GM19351 (cell line): ENCODE measurements at regions not wholly inside any gene's neighbourhood (a gene's known extent, or its start where the extent isn't known, plus 50 kb on each side); places are given as distances from the start of the nearest gene placed in this dataset.

ENCODE experiments used
- ATAC-seq: cut with Tn5 transposase; IDR thresholded peaks from one replicate; pipeline ENCODE4 v1.9.1; 2021; ENCODE audit warnings: mild to moderate bottlenecking, moderate library complexity; ENCODE audit not compliant: unreplicated experiment

DNA sequence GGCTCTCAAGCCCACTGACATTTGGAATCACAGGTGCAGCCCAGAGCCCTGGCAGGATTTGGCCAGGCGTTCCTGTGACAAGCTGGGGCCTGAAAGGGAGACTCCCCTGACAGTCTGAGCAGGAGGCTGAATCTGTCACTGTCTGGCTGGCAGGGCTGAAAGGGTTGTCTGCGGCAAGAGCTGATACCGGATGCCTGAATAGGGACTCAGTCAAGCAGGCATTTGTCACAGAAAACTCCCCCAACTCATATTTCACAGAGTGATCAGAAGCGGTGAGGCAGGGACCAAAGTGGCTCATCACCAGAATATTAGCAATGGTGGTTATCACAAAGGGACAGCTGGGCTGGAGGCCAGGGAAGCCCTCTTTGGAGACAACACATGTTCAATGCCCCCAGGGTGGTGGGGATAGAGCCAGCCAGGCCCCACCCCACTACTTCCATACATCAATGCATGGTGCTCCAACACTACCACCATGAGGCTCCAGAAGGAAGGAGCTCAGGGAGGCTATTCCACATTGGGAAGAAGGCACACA, 295.5 kb downstream of the DTWD2 start:
- ATAC-seq: no peak

DNA sequence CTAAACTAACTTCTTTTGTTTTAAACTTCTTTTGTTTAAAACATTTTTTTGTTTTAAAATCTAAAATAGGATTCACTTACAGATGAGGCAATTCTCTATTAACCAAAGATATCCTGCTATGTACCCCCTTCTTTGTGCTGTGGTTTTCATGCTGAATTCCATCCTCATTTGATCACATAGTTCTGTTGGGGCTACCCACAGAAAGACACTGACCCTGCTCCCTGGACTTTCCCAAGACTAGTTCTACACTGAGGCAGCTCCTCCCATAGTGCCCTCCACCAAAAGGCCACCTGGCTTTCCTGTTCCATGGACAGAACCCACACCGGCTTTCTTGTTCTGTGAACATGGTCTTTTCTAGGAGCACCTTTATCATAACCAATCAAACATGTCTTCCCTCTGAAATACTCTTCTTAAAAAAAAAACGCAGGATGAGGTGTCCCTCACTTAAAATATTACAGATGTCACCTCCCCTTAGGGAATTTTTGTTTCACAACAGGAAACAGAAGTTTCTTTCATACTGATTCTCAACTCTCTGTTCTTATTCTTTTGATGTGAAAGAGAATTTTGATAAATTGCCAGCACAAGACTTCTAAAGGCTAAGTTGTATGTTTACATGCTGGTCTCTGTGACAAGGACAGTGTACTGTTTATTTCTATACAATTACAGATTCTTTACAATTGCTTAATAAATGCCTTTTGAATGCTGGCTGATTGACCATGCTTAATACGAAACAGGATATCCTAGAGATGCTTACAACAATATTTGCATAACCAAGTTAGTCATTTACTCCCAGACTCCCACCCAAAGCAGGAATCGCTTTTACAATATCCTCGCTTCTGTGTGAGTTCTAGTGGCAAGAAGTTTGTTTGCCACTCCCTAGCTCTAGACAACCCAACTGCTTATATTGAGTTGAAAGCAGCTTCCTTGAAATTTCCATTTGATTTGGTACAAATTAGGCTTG, 300.4 kb downstream of the DTWD2 start:
- peak; percentile 42 for ATAC-seq

DNA sequence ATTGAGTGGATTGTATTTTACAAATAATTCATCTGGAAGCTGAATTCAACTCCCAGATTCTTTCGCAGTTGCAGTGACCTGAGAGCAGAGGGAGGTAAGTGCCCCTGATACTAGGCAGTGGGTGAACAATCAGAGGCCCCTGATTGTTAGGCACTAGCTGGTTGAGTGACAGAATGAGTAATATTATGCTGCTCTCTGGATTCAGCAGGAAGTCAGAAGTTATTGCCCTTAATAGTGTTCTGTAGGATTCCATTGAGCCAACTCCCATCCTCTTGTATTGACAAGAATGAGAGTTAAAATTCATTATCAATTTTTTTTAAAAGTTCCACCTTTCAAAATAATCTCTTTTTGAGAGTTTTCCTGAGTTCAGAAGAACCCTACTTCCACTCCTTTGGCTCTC, 301.2 kb downstream of the DTWD2 start:
- ATAC-seq: no peak

DNA sequence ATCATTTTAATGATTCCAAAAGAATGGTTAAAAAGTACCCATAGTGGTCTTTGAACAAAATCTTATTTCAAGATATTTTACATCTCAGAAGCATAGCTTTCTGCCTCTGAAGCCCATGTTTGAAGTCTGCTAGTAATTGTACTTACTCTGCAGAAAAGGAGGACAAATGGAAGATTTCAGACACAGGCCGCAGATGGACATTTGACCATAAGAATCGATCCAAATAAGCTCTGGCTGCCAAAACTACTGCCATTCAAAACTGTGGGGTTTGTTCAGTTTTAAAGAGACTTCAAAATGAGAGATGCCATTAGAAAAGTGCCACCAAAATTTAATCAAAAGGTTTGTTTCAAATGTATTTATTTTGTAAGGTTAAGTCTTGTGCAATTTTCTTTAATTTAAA, 306.7 kb downstream of the DTWD2 start:
- ATAC-seq: no peak

DNA sequence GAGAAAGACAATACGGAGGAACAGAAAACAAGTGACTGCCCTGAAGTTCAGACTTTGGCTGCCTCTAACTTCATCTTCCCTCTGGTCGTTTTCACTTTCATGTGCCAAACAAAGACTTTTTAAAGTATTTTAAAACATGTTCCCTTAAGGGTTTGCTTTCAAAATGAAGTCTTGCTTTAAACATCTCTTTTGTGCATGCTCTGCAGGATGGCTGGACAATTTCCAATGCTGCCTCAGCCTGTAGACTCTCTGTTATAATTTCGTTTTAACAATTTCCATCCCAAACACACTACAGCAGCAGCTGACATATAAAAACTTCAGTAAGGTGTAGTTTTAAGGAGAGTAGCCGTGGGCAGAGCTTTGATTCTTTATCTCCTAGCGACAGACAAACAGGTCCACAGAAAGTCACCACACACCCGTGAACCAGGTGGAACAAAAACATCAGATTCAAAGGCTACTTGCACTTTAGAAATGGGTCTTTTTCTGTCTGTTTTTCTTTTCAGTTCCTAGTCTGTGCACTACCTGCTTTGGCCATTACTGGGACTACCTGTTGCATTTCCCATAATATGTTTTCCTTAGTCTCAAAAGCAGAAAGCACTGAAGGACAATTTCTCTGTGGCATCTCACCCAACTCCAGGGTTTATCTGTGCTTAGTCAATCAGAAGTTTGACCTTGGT, 308.9 kb downstream of the DTWD2 start:
- peak; percentile 43 for ATAC-seq

DNA sequence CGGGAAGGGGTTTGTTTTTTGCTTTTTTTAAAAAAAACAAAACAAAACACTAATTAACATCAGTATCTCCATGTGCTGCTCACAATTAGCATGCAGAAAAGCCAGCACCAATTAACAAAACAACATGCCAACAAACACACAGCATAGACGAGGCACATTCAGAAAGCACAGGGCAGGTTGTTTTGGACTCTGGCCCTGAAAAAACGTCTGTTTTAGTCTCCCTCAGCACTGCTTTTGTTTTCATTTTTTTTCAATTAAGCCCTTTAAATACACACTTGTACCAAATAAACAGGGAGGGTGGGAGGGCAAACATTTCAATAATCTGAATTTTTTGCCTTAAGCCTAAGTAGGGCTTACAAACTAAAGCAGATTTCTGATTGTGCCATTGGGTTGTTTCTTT, 309.6 kb downstream of the DTWD2 start:
- ATAC-seq: peak; percentile 10

DNA sequence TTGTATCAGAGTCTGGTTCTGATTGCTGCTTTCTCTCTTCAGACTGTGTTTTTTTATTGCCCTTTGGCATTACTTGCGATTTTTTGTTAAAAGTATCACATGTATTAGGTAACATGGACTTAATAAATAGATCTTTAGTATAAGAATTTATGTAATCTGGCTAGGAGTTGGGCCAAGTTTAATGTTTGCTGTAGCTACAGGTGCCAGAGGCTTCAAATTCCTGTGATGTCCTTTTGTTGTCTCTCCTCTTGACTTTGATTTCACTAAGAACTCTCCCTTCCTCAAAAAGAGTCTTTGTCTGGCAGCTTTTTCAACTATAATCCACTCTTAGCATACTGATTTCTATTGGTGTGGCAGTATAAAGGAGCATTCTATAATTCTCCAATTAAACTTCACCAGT, 313.1 kb downstream of the DTWD2 start:
- ATAC-seq: no peak

DNA sequence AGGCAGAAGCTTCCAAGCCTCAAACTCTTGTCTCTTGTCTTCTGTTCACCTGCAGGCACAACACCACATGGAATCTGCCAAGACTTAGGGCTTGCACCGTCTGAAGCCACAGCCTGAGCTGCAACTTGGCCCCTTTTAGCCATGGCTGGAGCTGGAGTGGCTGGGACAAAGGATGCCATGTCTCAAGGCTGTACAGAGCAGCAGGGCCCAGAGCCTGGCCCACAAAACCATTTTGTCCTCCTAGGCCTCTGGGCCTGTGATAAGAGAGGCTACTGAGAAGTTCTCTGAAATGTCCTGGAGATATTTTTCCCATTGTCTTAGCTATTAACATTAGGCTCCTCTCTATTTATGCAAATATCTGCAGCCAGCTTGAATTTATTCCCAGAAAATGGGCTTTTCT, 330.8 kb downstream of the DTWD2 start:
- no peak for ATAC-seq

DNA sequence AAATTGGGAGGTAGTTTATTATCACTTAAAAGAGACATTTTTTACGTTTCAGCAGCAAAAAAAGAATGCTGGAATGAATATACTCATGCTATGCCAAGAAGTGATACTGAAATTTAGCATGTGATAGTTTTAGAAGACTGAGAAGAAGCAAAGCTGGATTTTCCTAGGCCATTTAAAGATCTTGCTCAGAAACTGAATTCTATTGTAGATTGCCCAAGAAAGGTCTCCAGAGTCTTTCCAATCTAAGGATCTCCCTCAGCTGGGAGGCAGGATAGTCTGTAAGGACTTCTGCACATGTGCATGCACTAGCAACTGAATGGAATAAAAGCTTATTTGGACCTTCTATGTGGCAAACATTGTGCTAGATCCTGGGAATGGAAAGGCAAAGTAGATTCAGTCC, 334.5 kb downstream of the DTWD2 start:
- ATAC-seq: no peak

DNA sequence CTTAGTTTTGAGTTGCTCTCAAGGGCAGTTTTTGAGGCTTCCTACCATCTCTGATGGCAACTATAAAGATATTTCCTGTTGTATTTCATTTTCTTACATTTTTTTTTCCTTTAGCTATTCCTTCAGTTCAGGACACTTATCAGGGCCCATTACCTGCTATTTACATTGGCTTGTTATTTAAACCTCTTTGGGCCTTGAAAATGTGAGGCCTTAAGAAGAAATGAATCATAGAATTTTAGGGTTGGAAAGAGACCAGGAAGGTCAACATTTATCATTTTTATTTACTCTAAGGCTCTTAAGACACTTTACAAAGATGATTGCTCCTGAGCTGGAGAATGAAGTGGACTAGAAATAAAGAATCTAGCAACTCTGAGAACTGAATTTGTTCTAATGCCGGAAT, 335.2 kb downstream of the DTWD2 start:
- ATAC-seq: no peak

DNA sequence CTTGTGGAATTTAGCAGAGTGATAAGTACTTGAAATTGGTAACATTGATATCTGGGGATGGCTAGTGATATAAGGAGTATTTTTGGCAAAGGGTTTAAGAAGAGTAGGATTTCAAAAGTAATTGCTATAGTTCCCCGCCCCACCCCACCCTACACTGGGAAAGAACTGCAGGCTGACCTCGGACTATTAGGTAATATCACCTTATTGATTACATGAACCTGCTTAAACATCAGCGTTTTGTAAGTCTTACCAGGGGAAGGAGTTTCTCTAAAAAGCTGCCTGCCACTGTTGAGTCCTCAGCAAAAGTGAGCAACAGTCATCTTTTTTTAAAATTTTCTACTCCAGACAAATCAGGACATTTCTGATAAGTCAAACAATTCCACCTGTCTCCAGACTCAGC, 337.3 kb downstream of the DTWD2 start:
- no peak for ATAC-seq

DNA sequence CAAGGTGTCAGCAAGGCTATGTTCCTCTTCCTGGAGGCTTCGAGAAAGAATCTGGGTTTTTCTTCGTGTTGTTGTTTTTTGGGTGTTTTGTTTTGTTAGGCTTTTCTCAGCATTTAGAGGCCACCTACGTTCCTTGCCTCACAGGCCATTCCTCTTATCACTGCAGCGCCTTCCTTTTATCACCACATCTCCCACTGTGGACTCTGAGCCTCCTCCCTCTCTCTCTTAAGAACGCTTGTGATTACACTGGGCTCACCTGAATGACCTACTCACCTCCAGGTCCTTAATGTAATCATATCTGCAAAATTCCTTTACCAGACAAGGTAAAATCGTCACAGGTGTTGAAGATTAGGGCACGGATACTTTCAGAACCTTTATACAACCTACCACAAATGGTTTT, 340.8 kb downstream of the DTWD2 start:
- ATAC-seq: no peak

DNA sequence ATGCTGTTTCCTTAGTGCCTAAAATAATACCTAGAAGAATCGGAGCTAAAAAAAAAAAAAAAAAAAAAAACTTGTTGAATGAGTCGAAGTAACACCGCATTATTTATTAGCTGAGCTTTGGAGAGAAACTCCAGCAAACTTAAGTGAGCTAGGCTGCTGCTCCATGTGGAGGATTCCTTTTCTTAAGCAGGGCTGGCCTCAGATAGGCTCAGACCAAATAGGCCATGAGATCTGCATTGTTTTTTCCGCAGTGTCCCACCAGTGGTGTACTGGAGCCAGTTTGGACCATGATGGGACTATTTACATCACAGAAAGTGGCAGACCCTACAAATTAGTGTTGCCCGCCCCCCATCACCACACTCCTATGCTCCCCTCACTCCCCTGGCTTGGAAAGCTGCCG, 341.4 kb downstream of the DTWD2 start:
- ATAC-seq: no peak

DNA sequence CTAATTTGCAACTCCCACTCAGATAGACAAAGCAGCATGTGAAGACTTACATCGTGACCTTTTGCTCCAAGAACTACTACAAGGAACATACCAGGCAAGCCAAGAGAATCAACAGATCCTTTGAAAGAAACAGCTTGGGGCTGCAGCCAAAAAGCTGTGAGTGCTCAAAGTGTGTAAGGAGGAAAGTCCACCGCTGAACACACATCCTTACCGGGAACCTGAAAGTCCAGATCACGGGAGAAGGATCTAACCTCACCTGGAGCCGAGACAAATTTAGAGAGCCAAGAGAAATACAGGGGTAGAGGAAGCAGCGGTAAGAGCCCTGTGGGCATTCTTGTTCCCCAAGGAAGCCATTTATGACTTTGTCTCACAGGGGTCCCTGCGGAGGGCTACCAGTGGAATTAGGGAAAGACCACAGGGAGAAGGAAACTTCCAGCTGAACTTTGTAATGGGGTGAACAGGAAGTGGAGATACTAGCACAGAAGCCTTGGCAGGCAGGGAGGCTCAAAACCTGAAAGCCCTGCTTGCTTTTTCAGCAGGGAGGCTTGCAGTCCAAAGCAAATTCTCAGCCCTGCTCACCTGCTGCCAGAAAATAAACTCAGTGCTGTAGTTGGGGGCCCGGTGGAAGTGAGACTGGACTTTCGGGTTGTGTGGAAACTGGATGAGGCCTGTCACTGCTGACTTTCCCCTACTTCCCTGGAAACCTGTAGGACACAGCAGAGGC, 350.2 kb downstream of the DTWD2 start:
- no peak for ATAC-seq

DNA sequence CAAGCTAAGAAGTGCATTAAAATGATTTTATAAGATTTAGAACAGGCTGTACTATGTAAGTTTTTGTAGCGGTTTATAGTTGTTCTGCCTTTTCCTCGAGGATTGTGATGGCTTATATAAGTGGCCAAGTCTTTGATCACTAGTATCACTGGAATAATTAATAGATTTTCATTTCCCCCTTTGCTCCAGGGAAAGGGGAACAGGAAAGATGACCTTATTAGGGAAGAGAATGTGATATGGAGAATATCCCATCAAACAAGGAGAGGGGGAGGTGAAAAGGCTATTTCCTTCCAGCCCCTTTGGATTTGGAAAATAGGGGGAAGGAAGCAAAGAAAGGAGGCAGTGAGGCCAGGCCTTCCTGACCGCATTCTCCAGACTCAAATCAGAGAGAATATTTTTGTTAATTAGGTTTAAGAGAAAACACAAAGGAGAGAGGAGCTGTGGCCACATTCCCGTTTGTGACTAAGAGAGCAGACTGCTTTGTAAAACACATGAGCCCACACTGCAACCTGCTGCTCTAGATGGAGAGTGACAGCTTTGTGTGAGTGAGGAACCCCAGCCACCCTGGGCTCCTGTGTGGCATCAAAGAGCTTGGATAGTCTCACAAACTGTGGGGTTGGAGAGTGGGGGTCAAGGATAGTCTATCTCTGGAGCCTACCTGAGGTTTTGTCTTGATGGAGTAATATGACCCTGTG, 359.5 kb downstream of the DTWD2 start:
- ATAC-seq: no peak

DNA sequence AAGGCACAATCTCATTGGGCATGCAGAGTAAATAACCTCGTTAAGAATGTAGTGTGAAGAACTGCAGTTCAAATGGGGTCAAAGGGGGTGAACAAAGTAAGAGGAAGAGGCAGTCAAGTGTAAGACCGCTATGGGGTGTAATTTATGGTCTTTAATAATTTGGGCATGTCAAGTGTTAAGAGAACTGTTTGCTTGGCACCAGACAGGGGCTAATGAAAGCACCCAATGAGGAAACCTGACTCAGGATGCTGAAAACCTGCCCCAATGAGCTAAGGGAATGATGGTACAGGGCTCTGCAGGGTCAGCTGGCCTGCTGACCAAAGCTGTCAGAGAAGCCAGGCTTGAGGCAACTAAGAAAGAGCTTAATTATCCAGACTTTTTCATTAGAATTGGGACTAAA, 368.1 kb downstream of the DTWD2 start:
- ATAC-seq: no peak

DNA sequence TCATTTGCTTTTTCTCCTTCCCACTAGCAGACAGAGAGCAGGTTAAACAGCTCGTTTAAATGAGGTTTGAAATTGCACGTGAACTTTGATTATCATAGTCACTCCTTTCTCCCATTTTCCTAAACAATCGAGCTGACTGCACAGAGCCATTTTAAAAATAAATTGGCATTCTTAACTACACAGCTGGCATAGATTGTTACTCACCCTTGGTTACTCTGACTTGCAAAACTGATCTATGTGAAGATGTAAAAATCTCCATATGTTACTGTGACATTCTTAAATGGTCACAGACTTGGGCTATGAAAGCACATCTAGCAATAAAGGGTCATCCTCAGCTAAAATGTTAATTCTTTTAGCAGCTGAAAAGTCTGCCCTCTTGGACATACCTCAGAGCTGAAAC, 368.5 kb downstream of the DTWD2 start:
- ATAC-seq: no peak

DNA sequence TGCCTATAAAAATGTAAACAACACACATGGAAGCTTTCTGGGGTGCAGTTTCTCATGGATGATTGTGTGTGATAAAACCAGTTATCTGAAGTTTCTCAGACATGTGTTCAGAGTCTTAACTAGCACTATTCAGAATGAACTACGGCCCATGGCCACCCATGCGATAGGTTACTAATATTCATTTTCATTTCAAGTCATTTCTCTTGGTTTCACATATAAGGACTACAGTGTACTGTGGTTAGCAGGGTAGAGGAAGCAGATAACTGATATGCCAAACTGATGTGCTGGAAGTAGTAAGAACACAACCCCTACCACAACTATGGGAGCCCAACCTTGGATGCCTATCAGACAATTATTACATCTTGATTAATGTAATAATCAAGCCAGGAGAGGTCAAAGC, 372.1 kb downstream of the DTWD2 start:
- peak; percentile 62 for ATAC-seq

DNA sequence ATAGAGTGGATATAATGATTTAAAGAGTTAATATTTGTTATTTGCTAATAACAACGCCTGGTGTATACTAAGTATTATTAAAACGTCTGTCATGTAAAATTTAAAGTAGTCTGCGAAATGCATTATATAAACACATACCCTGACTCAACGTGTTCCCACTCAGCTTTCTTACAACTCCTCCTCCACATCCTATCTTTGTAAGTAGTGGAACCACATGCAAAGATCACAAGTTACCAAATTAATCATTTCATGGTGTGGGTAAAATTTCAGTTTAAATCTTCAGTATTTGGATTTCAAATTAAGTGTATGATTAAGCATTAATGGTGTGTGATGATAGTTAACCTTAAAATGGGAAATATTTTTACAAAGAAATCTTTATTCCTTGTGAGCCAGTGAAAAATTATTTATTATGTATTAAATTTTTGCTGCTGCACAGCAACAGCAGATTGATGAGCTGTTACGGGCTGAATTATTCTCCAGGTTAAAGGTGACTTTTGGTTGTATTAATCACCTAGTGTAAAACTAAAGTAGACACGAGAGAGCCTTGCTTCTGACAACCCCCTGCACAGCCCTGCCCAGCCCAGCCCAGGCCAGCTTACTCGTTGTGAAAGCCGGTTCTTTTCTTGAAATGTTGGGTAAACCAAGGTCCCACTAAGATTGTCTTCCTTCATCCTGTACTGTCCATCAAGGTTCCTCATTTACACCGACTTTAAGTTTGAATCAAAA, 373.5 kb downstream of the DTWD2 start:
- ATAC-seq: no peak

DNA sequence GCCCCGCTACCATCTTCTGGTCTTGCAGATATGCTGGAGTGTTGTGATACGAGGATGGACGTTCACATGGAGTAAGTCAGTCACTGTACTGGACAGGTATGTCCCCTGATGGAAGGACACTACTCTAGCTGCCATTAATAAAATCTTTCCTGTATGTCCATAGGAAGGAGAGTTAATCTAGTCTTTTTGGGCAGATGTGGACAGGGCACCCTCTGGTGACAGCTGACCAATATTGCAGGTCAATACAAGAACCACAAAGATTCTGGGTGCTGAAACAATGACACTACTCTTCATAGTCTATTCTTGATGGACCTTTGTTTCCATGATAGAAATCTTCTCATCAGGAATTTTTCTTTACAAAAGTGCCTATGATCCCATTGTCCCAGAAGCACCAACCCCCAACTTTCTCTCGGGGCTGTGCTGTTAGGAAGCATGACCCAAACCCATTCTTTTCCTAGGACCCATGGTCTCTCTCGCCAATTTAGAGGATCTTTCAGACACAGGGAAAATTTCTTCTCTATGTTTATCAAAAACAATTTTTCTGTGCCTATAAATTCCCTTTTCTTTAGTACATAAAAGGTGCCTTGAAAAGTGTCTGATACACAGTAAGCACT, 376.9 kb downstream of the DTWD2 start:
- ATAC-seq: peak; percentile 58
